ENCODE measurements at regions not wholly inside any gene's neighbourhood (a gene's known extent, or its start where the extent isn't known, plus 50 kb on each side); places are given as distances from the start of the nearest gene placed in this dataset.

DNA sequence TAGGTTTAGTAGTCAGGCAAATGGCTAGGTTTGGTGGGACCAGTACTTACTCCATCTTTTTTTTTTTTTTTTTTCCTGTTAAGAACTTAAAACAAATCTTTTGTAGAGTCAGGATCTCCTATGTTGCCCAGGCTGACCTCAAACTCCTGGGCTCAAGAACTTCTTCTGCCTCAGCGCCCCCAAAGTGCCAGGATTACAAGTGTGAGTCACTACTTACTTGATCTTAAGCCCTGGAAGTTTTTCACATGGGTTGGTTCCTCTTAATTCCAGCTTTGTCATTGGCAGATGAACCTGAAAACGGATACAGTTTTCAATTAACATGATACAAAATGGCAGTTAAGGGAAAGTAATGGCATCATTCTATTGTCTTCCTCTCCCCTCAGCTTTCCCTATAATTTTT lies 179.4 kb upstream of the JAG1 start:
- TF ChIP-seq, protein P1, sequence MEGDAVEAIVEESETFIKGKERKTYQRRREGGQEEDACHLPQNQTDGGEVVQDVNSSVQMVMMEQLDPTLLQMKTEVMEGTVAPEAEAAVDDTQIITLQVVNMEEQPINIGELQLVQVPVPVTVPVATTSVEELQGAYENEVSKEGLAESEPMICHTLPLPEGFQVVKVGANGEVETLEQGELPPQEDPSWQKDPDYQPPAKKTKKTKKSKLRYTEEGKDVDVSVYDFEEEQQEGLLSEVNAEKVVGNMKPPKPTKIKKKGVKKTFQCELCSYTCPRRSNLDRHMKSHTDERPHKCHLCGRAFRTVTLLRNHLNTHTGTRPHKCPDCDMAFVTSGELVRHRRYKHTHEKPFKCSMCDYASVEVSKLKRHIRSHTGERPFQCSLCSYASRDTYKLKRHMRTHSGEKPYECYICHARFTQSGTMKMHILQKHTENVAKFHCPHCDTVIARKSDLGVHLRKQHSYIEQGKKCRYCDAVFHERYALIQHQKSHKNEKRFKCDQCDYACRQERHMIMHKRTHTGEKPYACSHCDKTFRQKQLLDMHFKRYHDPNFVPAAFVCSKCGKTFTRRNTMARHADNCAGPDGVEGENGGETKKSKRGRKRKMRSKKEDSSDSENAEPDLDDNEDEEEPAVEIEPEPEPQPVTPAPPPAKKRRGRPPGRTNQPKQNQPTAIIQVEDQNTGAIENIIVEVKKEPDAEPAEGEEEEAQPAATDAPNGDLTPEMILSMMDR (conservative IDR thresholded peaks at IDR 0.05; ENCODE audit: low read length): no peak
- TF ChIP-seq EZH2phosphoT487 (IDR thresholded peaks at IDR 0.05; ENCODE audit: borderline replicate concordance, low read depth, low read length): no peak
